OCI-LY1 (cell line): ENCODE measurements at regions not wholly inside any gene's neighbourhood (a gene's known extent, or its start where the extent isn't known, plus 50 kb on each side); places are given as distances from the start of the nearest gene placed in this dataset.

Experiments
- EZH2 ChIP-seq: fragments of 200-600 bp; sonication (generic), shearing (Covaris generic); IDR thresholded peaks from 2 replicates; pipeline ENCODE4 v1.8.0; 2017; ENCODE audit warnings: borderline replicate concordance, mixed run types, mild to moderate bottlenecking, antibody characterized with exemption, low read length, moderate library complexity, mixed read lengths
- TF ChIP-seq, protein P1 (sequence below): fragments of 200-600 bp; sonication (generic), shearing (Covaris generic); IDR thresholded peaks from 2 replicates; pipeline ENCODE4 v1.5.1; 2017; ENCODE audit warnings: mild to moderate bottlenecking, antibody characterized with exemption, low read length, moderate library complexity, mixed read lengths

DNA sequence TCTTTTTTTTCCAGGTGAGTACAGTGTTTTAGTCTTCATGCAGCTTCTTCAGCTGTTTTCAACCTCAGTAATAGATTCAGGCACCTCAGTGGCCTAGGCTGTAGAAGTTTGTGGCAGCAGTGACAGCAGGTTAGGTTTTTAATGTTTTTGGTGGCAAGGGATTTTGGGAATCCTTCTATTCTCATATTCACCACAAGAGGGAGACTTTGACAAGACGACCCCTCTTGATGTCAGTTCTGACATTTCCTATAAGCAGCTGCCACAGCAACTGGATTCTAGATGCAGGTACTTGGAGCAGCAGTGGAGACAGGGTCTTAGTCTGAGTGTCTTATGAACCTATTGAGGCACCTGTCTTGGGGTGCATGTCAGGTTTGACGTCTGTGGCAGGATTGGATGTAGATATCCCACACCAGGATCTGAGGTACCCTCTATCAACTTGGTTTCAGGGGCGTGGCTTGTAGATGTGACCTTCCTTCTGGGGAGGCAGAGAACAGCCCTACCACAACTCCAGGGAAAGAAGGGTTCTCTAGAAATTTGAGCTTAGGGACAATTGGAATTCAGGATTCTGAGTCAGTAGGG, 1104.2 kb upstream of the TMPRSS15 start:
- TF ChIP-seq, protein P1, sequence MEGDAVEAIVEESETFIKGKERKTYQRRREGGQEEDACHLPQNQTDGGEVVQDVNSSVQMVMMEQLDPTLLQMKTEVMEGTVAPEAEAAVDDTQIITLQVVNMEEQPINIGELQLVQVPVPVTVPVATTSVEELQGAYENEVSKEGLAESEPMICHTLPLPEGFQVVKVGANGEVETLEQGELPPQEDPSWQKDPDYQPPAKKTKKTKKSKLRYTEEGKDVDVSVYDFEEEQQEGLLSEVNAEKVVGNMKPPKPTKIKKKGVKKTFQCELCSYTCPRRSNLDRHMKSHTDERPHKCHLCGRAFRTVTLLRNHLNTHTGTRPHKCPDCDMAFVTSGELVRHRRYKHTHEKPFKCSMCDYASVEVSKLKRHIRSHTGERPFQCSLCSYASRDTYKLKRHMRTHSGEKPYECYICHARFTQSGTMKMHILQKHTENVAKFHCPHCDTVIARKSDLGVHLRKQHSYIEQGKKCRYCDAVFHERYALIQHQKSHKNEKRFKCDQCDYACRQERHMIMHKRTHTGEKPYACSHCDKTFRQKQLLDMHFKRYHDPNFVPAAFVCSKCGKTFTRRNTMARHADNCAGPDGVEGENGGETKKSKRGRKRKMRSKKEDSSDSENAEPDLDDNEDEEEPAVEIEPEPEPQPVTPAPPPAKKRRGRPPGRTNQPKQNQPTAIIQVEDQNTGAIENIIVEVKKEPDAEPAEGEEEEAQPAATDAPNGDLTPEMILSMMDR, result peak; percentile 58; the same call in 1 of the 2 replicates
- no peak for TF ChIP-seq EZH2
